CD14-positive monocyte (primary cell): ENCODE measurements at regions not wholly inside any gene's neighbourhood (a gene's known extent, or its start where the extent isn't known, plus 50 kb on each side); places are given as distances from the start of the nearest gene placed in this dataset.

Experiments
- DNase-seq, 3 donors: peaks; one replicate each; pipeline ENCODE4 v3.0.0-alpha.2; 2011 to 2022
- H2AFZ ChIP-seq: 2 replicates; pipeline ENCODE4 v1.6.0; 2012; ENCODE audit warnings: mild to moderate bottlenecking, low read depth, low read length, inconsistent platforms; ENCODE audit not compliant: insufficient read depth, poor library complexity, severe bottlenecking
- H3K27ac ChIP-seq, 2 donors: 1 replicate in 1 of 2; 2 replicates in 1 of 2; pipeline ENCODE4 v1.5.1; 2012 to 2013; ENCODE audit warnings: low read length in 2 of 2, control low read depth in 1 of 2, inconsistent platforms in 1 of 2, low read depth in 1 of 2, mild to moderate bottlenecking in 1 of 2
- H3K27me3 ChIP-seq, 2 donors: one replicate each; pipeline versions ENCODE4 v1.6.0 to v1.6.1; 2011 to 2013; ENCODE audit warnings: low read length in 2 of 2; ENCODE audit not compliant: control insufficient read depth in 2 of 2, insufficient read depth in 2 of 2
- H3K36me3 ChIP-seq, 2 donors: replicated peaks in 1 of 2; 1 replicate in 1 of 2; 2 replicates in 1 of 2; pipeline versions ENCODE4 v1.5.1 to v1.6.1; 2012 to 2013; ENCODE audit warnings: low read length in 2 of 2, control low read depth in 1 of 2, inconsistent platforms in 1 of 2, mild to moderate bottlenecking in 1 of 2; ENCODE audit not compliant: insufficient read depth in 2 of 2, control insufficient read depth in 1 of 2
- H3K4me1 ChIP-seq, 2 donors: 1 replicate in 1 of 2; 2 replicates in 1 of 2; pipeline versions ENCODE4 v1.5.1 to v1.6.1; 2012 to 2013; ENCODE audit warnings: low read length in 2 of 2, control low read depth in 1 of 2, inconsistent platforms in 1 of 2, mild to moderate bottlenecking in 1 of 2, moderate library complexity in 1 of 2; ENCODE audit not compliant: insufficient read depth in 2 of 2, control insufficient read depth in 1 of 2
- H3K4me2 ChIP-seq: replicated peaks from 2 replicates; pipeline ENCODE3; 2012; ENCODE audit warnings: low read length, moderate library complexity, mild to moderate bottlenecking; ENCODE audit not compliant: poor library complexity, severe bottlenecking; ENCODE audit errors: extremely low read depth
- H3K4me3 ChIP-seq, 3 experiments: fragments of 200-600 bp in 1 of 3; sonication (generic) in 1 of 3; replicated peaks in 1 of 3; 1 replicate in 2 of 3; 2 replicates in 1 of 3; pipeline ENCODE4 v1.5.1; 2011 to 2013; ENCODE audit warnings: low read length in 3 of 3, mild to moderate bottlenecking in 3 of 3, control low read depth in 2 of 3, low read depth in 2 of 3, inconsistent platforms in 1 of 3, moderate library complexity in 1 of 3
- H3K79me2 ChIP-seq: 2 replicates; pipeline ENCODE4 v1.6.0; 2012; ENCODE audit warnings: mild to moderate bottlenecking, control low read depth, inconsistent platforms, low read length, moderate library complexity; ENCODE audit not compliant: insufficient read depth
- H3K9ac ChIP-seq: 2 replicates; pipeline ENCODE4 v1.6.0; 2017; ENCODE audit warnings: low read length, mild to moderate bottlenecking; ENCODE audit not compliant: insufficient read depth, poor library complexity, severe bottlenecking
- H3K9me3 ChIP-seq, 2 donors: replicated peaks in 1 of 2; 1 replicate in 1 of 2; 2 replicates in 1 of 2; pipeline versions ENCODE4 v1.5.1 to v1.6.1; 2012 to 2013; ENCODE audit warnings: low read length in 2 of 2, control low read depth in 1 of 2; ENCODE audit not compliant: control insufficient read depth in 1 of 2, insufficient read depth in 1 of 2
- H4K20me1 ChIP-seq: 2 replicates; pipeline ENCODE4 v1.6.0; 2012; ENCODE audit warnings: mild to moderate bottlenecking, low read length, control low read depth, moderate library complexity; ENCODE audit not compliant: insufficient read depth
- H3K27ac Mint-ChIP-seq, 7 donors: one replicate each; pipeline ENCODE4 v1.8.0; 2020; ENCODE audit warnings: mild to moderate bottlenecking in 7 of 7, mixed read lengths in 7 of 7, moderate library complexity in 6 of 7, inconsistent platforms in 2 of 7
- H3K27me3 Mint-ChIP-seq, 3 donors: one replicate each; pipeline ENCODE4 v1.8.0; 2021 to 2022; ENCODE audit warnings: low read depth in 3 of 3, mild to moderate bottlenecking in 3 of 3, mixed read lengths in 3 of 3, moderate library complexity in 3 of 3, inconsistent platforms in 1 of 3
- H3K36me3 Mint-ChIP-seq, 2 donors: one replicate each; pipeline ENCODE4 v1.8.0; 2020; ENCODE audit warnings: mixed read lengths in 2 of 2, inconsistent platforms in 1 of 2, mild to moderate bottlenecking in 1 of 2
- H3K4me1 Mint-ChIP-seq: one replicate; pipeline ENCODE4 v1.8.0; 2020; ENCODE audit warnings: mild to moderate bottlenecking, mixed read lengths
- H3K4me3 Mint-ChIP-seq, 2 donors: one replicate each; pipeline ENCODE4 v1.8.0; 2020; ENCODE audit warnings: mild to moderate bottlenecking in 2 of 2, mixed read lengths in 2 of 2, moderate library complexity in 1 of 2
- H3K9me3 Mint-ChIP-seq, 7 donors: one replicate each; pipeline ENCODE4 v1.8.0; 2020 to 2022; ENCODE audit warnings: mixed read lengths in 7 of 7, mild to moderate bottlenecking in 6 of 7, moderate library complexity in 6 of 7, inconsistent platforms in 2 of 7
- CTCF ChIP-seq: fragments of 200-600 bp; IDR thresholded peaks from one replicate; pipeline ENCODE4 v1.8.0; 2022; ENCODE audit warnings: antibody characterized with exemption, mild to moderate bottlenecking
- WGBS: methylation state at CpG from one replicate; pipeline ENCODE4 v1.1.5; 2013; ENCODE audit warnings: missing lambda C conversion rate; ENCODE audit not compliant: insufficient coverage; 5-methylcytosine and 5-hydroxymethylcytosine counted together
- intact Hi-C, 2 donors: fragments of 100-400 bp; cut with micrococcal nuclease; formaldehyde crosslinking; loops; one replicate each; pipeline versions ENCODE4 v1.15.0 to v1.15.1; 2023

- Histone ChIP-seq H3K36me3 (no peaks in the 10 kb centered on the region), H3K9ac (no peak overlapping the region), H3K9me3 (no peaks in the 10 kb centered on the region), H4K20me1 (no peaks in the 10 kb centered on the region), H3K27ac (no peak overlapping the region), H3K4me3 (no peak overlapping the region), H2AFZ (no peak overlapping the region), H3K27me3 (no peaks in the 10 kb centered on the region), H3K4me2 (no peak overlapping the region), H3K4me1 (no peaks in the 10 kb centered on the region), H3K79me2 (no peaks in the 10 kb centered on the region)
- H3K4me3 Mint-ChIP-seq = no peak overlapping the region
- no peak for DNase-seq
- H3K27me3 Mint-ChIP-seq = peaks cover 0 to 1% (median 0%) of the 10 kb centered on the region in 3 donors
- H3K27ac Mint-ChIP-seq = no peak overlapping the region
- no peak for TF ChIP-seq CTCF
- no peaks in the 10 kb centered on the region for H3K36me3 Mint-ChIP-seq
- intact Hi-C loops = loop anchor here in 1 of 2 donors (10.0 kb wide), 1 partner anchor 64 kb away; no protein-coding TSS in a partner anchor
- H3K9me3 Mint-ChIP-seq = peaks cover 0 to 7% (median 2%) of the 10 kb centered on the region in 7 donors
- WGBS = 56% methylated on average over 1 of the region's 2 CpGs
- H3K4me1 Mint-ChIP-seq = no peaks in the 10 kb centered on the region
These were observed 353.3 kb downstream of the DSC3 start for GRCh38 chr18:30689216-30689615.

- H3K27me3 ChIP-seq = no peaks in the 10 kb centered on the region
- no peaks in the 10 kb centered on the region for H3K4me1 ChIP-seq
- 80% methylated on average over 1 of the region's 2 CpGs for WGBS
- H3K9ac ChIP-seq = no peak overlapping the region
- no peaks in the 10 kb centered on the region for H3K9me3 ChIP-seq
- Mint-ChIP-seq H3K9me3 (peaks cover 0 to 7% (median 2%) of the 10 kb centered on the region in 7 donors), H3K27me3 (peaks cover 0 to 1% (median 0%) of the 10 kb centered on the region in 3 donors), H3K4me3 (no peak overlapping the region), H3K4me1 (no peaks in the 10 kb centered on the region), H3K27ac (no peak overlapping the region), H3K36me3 (no peaks in the 10 kb centered on the region)
- no peak for DNase-seq
- no peak overlapping the region for H3K27ac ChIP-seq
- no peaks in the 10 kb centered on the region for H3K79me2 ChIP-seq
- H2AFZ ChIP-seq = no peak overlapping the region
- H4K20me1 ChIP-seq = no peaks in the 10 kb centered on the region
- no peak overlapping the region for H3K4me2 ChIP-seq
- intact Hi-C loops = loop anchor here in 1 of 2 donors (10.0 kb wide), 1 partner anchor 63 kb away; no protein-coding TSS in a partner anchor
- H3K4me3 ChIP-seq = no peak overlapping the region
- H3K36me3 ChIP-seq = no peaks in the 10 kb centered on the region
- no peak for TF ChIP-seq CTCF
These were observed 355.0 kb downstream of the DSC3 start for GRCh38 chr18:30687501-30687900.
